Neutrophil (primary cell): ENCODE measurements at regions not wholly inside any gene's neighbourhood (a gene's known extent, or its start where the extent isn't known, plus 50 kb on each side); places are given as distances from the start of the nearest gene placed in this dataset.

ENCODE experiments used
- H3K27ac ChIP-seq: fragments of 200-600 bp; sonication (generic); 2 replicates; pipeline ENCODE4 v1.5.1; 2016; ENCODE audit warnings: mild to moderate bottlenecking, moderate library complexity
- H3K27me3 ChIP-seq: fragments of 200-600 bp; sonication (generic); 2 replicates; pipeline ENCODE4 v1.6.0; 2016; ENCODE audit warnings: mild to moderate bottlenecking
- H3K36me3 ChIP-seq: fragments of 200-600 bp; sonication (generic); 2 replicates; pipeline ENCODE4 v1.5.1; 2017
- H3K4me1 ChIP-seq, 2 experiments: fragments of 200-600 bp in 1 of 2; sonication (generic) in 1 of 2; 1 replicate in 1 of 2; 2 replicates in 1 of 2; pipeline versions ENCODE4 v1.5.1 to v1.6.1; 2013 to 2016; ENCODE audit warnings: low read depth in 1 of 2, low read length in 1 of 2, mild to moderate bottlenecking in 1 of 2, moderate library complexity in 1 of 2; ENCODE audit not compliant: control insufficient read depth in 1 of 2, insufficient read depth in 1 of 2
- H3K4me3 ChIP-seq, 2 experiments: fragments of 200-600 bp in 1 of 2; sonication (generic) in 1 of 2; 1 replicate in 1 of 2; 2 replicates in 1 of 2; pipeline ENCODE4 v1.5.1; 2013 to 2016; ENCODE audit warnings: low read depth in 1 of 2, low read length in 1 of 2, mild to moderate bottlenecking in 1 of 2, moderate library complexity in 1 of 2
- H3K9me3 ChIP-seq: fragments of 200-600 bp; sonication (generic); 2 replicates; pipeline ENCODE4 v1.5.1; 2016
- TF ChIP-seq, protein P1 (sequence below): fragments of 200-600 bp; sonication (generic); IDR thresholded peaks from 2 replicates; pipeline ENCODE4 v1.5.1; 2016; ENCODE audit warnings: antibody characterized with exemption

DNA sequence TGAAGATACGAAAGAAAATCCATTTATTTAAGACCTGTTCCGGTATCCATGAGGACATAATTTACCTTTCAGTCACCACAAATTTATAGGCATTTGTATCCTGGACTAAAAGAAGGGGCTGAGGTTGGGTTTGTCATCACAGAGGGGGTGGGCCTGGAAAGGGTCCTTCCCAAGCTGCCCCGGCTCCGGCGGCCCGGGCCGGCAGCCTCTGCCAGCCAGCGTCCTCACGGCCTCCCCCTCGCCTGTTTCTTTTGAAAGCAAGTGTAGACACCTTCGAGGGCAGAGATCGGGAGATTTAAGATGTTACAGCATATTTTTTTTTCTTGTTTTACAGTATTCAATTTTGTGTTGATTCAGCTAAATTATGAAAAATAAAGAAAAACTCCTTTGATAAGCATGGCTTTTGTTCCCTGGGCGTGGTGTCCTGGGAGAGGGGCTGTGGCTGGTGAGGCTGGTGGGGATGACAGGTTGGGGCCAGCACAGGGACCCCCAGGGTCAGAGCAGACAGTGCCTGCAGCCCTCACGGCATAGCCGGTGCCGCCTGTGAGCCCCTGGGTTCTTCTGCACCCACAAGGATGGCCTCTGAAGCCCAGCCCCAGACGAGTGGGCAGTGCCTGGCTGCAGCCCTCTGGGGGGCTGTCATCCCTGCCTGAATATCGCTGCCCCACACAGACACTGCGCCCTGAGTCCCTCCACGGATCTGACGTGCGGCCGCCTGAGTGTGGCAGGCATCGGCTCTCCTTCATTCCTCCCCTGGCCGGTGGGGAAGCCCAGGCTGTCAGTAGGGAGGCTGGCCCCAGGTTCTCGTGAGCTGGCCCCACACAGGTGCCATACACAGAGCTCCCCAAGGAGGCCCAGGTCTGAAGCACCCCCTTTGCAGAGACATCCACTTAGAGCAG is 1075.9 kb downstream of the BRD1 start:
- H3K4me3 ChIP-seq: no peak overlapping the region
- no peak overlapping the region for H3K27ac ChIP-seq
- no peaks in the 10 kb centered on the region for H3K9me3 ChIP-seq
- H3K4me1 ChIP-seq: no peaks in the 10 kb centered on the region
- TF ChIP-seq, protein P1, sequence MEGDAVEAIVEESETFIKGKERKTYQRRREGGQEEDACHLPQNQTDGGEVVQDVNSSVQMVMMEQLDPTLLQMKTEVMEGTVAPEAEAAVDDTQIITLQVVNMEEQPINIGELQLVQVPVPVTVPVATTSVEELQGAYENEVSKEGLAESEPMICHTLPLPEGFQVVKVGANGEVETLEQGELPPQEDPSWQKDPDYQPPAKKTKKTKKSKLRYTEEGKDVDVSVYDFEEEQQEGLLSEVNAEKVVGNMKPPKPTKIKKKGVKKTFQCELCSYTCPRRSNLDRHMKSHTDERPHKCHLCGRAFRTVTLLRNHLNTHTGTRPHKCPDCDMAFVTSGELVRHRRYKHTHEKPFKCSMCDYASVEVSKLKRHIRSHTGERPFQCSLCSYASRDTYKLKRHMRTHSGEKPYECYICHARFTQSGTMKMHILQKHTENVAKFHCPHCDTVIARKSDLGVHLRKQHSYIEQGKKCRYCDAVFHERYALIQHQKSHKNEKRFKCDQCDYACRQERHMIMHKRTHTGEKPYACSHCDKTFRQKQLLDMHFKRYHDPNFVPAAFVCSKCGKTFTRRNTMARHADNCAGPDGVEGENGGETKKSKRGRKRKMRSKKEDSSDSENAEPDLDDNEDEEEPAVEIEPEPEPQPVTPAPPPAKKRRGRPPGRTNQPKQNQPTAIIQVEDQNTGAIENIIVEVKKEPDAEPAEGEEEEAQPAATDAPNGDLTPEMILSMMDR: no peak
- H3K36me3 ChIP-seq: no peaks in the 10 kb centered on the region
- H3K27me3 ChIP-seq: no peaks in the 10 kb centered on the region

DNA sequence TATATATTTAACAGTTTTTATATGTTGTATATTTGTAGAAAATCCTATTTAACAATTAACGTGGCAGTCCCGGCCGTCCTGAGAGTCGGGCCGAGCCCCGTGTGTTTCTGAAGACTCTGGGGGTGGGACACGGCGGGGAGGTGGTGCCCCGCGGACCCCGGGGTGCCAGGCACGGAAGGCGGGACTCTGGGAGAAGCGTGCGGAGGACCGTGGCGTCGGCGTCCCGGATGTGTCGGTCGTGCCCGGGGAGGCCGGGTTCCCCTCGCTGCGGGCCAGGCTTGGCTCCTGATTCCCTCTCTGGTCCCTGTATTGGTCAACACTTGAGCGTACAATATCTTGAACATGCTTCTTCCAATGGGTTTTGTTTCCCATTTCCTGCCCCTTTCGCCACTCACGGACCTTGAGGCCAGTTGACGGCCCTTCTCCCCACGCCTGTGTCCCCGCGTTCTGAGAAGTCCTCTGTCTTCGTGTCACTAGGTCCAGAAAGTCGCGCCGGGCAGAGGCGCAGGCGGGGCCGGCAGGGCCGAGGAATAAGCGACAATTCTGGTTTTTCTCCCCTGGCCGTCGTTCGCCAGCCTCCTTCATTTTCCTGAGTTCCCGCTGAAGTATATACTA is 1076.7 kb downstream of the BRD1 start:
- TF ChIP-seq, protein P1: no peak
- Histone ChIP-seq H3K36me3 (no peaks in the 10 kb centered on the region), H3K4me1 (no peaks in the 10 kb centered on the region), H3K9me3 (no peaks in the 10 kb centered on the region), H3K27ac (no peak overlapping the region), H3K27me3 (no peaks in the 10 kb centered on the region), H3K4me3 (no peak overlapping the region)

DNA sequence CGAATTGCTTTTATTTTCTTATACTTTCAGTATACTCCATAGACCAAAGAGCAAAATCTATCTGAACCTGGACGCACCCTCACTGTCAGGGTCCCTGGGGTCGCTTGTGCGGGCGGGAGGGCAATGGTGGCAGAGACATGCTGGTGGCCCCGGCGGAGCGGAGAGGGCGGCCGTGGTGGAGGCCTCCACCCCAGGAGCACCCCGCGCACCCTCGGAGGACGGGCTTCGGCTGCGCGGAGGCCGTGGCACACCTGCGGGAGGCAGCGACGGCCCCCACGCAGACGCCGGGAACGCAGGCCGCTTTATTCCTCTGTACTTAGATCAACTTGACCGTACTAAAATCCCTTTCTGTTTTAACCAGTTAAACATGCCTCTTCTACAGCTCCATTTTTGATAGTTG is 1077.4 kb downstream of the BRD1 start:
- no peaks in the 10 kb centered on the region for H3K36me3 ChIP-seq
- no peak overlapping the region for H3K4me3 ChIP-seq
- no peaks in the 10 kb centered on the region for H3K4me1 ChIP-seq
- no peak overlapping the region for H3K27ac ChIP-seq
- TF ChIP-seq, protein P1: no peak
- no peaks in the 10 kb centered on the region for H3K27me3 ChIP-seq
- H3K9me3 ChIP-seq: no peaks in the 10 kb centered on the region

DNA sequence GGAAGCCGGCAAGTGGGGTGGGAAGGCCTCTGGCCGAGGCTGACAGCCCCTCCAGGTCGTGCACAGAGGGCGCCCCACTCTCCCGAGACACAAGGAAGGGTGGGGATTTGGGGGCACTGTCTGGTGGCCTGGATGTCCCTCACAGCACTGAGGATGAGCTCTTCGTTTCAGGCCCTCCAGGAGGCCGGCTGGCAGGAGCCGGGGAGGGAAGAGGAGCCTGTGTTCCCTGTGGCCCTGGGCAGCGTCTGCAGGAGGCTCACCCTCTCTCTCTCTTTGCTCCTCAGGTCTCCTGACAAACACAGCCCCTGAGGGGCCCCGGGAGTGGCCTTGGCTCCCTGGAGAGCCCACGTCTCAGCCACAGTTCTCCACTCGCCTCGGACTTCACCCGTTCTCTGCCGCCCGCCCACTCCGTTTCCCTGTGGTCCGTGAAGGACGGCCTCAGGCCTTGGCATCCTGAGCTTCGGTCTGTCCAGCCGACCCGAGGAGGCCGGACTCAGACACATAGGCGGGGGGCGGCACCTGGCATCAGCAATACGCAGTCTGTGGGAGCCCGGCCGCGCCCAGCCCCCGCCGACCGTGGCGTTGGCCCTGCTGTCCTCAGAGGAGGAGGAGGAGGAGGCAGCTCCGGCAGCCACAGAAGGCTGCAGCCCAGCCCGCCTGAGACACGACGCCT is 1078.0 kb downstream of the BRD1 start:
- Histone ChIP-seq H3K4me1 (no peaks in the 10 kb centered on the region), H3K4me3 (no peak overlapping the region), H3K9me3 (no peaks in the 10 kb centered on the region), H3K27ac (no peak overlapping the region), H3K36me3 (no peaks in the 10 kb centered on the region), H3K27me3 (no peaks in the 10 kb centered on the region)
- TF ChIP-seq, protein P1: no peak

DNA sequence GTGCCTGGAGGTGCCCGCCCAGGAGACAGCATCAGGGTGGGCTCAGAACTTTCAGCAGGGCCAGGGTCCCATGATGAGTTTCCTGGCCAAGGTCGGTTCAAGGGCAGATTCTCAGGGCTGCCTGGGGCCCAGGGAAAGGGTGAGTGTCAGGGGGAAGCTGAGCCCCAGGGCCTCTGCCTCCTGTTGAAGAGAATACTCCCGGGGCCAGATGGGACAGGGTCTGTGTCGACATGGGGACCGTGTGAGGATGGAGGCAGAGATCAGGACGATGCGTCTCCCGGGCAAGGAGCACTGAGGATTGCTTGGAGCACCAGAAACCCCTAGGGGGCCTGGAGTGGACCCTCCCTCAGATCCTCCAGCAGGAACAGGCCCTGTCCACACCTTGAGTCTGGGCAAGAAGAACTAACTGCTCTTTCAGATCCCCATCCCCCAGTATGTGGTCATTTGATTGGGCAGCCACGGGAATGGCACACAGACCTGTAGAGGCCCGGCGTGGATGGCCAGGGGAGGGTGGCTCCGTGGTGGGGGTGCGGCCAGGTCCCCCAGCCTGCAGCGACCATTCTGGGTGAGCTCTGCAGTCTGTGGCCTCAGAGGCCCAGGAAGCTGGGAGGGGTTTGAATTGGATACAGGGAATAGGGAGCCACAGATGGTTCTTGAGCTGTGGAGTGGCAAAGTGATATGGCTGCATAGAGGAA is 1078.7 kb downstream of the BRD1 start:
- no peak overlapping the region for H3K27ac ChIP-seq
- TF ChIP-seq, protein P1: no peak
- H3K36me3 ChIP-seq: no peaks in the 10 kb centered on the region

More for the DNA sequence above, 1078.7 kb downstream of the BRD1 start:
- Histone ChIP-seq H3K4me1 (no peaks in the 10 kb centered on the region), H3K9me3 (no peaks in the 10 kb centered on the region), H3K4me3 (no peak overlapping the region), H3K27me3 (no peaks in the 10 kb centered on the region)
